Epithelial cell of esophagus (primary cell): ENCODE measurements at regions not wholly inside any gene's neighbourhood (a gene's known extent, or its start where the extent isn't known, plus 50 kb on each side); places are given as distances from the start of the nearest gene placed in this dataset.
"Not testable (repeated sequence)": the region's sequence is repeated elsewhere in the genome, so short reads cannot be mapped to it uniquely, and the experiment has no call there.

Experiments used
- DNase-seq: peaks from one replicate; pipeline ENCODE4 v3.0.0; 2010; ENCODE audit warnings: low read depth
- H3K4me3 ChIP-seq: 2 replicates; pipeline ENCODE4 v1.5.1; 2011; ENCODE audit warnings: mild to moderate bottlenecking, low read length, control low read depth
- CTCF ChIP-seq: IDR thresholded peaks from 2 replicates; pipeline ENCODE4 v1.5.1; 2011; ENCODE audit warnings: low read depth, mild to moderate bottlenecking, low read length, control low read depth, inconsistent platforms; ENCODE audit not compliant: insufficient read depth; ENCODE audit errors: missing control alignments

- peak; percentile 20 for DNase-seq
- peak; percentile 25 for TF ChIP-seq CTCF
- H3K4me3 ChIP-seq: not testable (repeated sequence)
These were observed 335.0 kb upstream of the DNAJC19 start for GRCh38 chr3:181324516-181324915.

GRCh38 chr3:181318321-181318720 is 328.8 kb upstream of the DNAJC19 start:
- no peak overlapping the region for H3K4me3 ChIP-seq
- TF ChIP-seq CTCF: no peak

GRCh38 chr3:181317508-181317907 is 328.0 kb upstream of the DNAJC19 start:
- H3K4me3 ChIP-seq: no peak overlapping the region
- DNase-seq: no peak
- no peak for TF ChIP-seq CTCF

More at GRCh38 chr3:181318321-181318720, 328.8 kb upstream of the DNAJC19 start:
- DNase-seq: no peak

GRCh38 chr3:181316482-181316881 is 326.9 kb upstream of the DNAJC19 start:
- DNase-seq: peak; percentile 72
- no peak for TF ChIP-seq CTCF

GRCh38 chr3:181313335-181313734 is 323.8 kb upstream of the DNAJC19 start:
- no peak for DNase-seq
- no peak overlapping the region for H3K4me3 ChIP-seq
- TF ChIP-seq CTCF: no peak

More at GRCh38 chr3:181316482-181316881, 326.9 kb upstream of the DNAJC19 start:
- no peak overlapping the region for H3K4me3 ChIP-seq

GRCh38 chr3:181311186-181311585 is 321.6 kb upstream of the DNAJC19 start:
- no peak overlapping the region for H3K4me3 ChIP-seq
- no peak for DNase-seq
- TF ChIP-seq CTCF: no peak

- H3K4me3 ChIP-seq: no peak overlapping the region
- no peak for TF ChIP-seq CTCF
These were observed 313.4 kb upstream of the DNAJC19 start for GRCh38 chr3:181302960-181303359.

More at GRCh38 chr3:181302960-181303359, 313.4 kb upstream of the DNAJC19 start:
- peak; percentile 16 for DNase-seq
